ENCODE measurements at regions not wholly inside any gene's neighbourhood (a gene's known extent, or its start where the extent isn't known, plus 50 kb on each side); places are given as distances from the start of the nearest gene placed in this dataset.

DNA sequence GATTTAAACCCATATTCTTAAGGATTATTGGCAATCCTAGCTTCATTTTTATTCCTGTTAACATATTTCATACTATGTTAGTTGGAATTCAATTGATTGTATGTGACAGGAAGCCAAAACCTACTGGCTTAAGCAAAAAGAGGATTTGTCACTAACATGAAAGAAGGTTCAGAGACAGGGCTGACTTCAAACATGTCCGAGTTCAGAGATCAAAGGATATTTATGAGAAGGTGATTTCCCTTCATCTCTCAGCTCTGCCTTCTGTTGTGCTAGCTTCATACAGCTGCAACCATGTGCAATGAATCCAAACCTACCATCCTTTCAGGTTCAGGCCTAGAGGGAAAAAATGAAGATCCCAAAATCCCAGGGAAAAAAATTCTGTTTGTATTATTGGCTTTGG lies 349.7 kb downstream of the ATP23 start:
- TF ChIP-seq, protein P1, sequence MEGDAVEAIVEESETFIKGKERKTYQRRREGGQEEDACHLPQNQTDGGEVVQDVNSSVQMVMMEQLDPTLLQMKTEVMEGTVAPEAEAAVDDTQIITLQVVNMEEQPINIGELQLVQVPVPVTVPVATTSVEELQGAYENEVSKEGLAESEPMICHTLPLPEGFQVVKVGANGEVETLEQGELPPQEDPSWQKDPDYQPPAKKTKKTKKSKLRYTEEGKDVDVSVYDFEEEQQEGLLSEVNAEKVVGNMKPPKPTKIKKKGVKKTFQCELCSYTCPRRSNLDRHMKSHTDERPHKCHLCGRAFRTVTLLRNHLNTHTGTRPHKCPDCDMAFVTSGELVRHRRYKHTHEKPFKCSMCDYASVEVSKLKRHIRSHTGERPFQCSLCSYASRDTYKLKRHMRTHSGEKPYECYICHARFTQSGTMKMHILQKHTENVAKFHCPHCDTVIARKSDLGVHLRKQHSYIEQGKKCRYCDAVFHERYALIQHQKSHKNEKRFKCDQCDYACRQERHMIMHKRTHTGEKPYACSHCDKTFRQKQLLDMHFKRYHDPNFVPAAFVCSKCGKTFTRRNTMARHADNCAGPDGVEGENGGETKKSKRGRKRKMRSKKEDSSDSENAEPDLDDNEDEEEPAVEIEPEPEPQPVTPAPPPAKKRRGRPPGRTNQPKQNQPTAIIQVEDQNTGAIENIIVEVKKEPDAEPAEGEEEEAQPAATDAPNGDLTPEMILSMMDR (IDR thresholded peaks at IDR 0.05; ENCODE audit: low read depth, low read length), result no peak
- no peak overlapping the region for H3K4me3 ChIP-seq (ENCODE audit: low read depth, low read length)

DNA sequence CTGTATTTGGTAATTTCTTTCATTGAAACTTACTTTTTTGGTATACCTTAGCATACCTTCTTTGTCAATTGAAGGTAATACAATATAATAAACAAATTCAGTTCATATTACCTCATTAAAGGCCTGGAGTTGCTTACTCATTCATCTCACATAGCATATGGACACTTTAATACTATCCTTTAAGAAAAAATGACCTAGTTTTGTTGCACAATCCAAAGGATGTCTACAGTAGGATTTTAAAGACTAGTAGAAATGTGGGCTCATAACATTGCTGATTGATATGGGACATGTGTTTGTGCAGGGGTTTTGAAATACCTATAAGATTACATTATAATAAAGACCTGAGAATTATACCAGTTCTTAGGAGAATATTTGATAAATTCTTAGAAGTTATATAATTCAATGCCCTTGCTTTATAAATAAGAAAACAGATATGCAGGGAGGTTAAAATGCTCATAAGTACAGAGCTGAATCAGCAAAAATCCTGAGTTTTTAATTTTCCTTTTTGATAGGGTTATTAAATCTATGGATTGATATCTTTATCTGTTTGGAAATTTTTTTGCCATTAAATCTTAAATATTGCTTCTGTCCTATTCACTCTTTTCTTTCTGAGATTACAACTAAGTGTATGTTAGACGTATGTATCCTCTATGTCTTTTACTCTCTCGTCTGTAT lies 352.1 kb downstream of the ATP23 start:
- H3K4me3 ChIP-seq (ENCODE audit: low read depth, low read length), result no peak overlapping the region
- TF ChIP-seq, protein P1 (IDR thresholded peaks at IDR 0.05; ENCODE audit: low read depth, low read length), result no peak

DNA sequence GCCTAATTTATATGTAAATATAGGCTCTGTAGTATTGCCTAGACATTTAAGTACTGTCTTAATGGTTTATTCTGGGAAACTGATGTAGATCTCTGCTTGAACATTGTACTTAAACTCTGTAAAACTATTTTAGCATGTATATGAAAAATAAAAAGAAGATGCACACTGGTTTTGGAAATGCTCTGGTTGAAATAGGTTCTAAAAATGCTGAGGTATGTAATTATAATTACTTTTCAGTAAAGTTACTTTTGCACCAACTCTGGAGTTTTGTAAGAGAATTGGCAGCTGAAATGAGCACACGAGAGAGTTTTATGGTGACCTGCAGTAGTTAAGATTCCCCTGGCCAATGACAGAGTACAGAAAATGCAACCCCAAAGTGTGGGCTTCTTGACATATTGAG lies 353.9 kb downstream of the ATP23 start:
- TF ChIP-seq, protein P1 (IDR thresholded peaks at IDR 0.05; ENCODE audit: low read depth, low read length), result no peak

DNA sequence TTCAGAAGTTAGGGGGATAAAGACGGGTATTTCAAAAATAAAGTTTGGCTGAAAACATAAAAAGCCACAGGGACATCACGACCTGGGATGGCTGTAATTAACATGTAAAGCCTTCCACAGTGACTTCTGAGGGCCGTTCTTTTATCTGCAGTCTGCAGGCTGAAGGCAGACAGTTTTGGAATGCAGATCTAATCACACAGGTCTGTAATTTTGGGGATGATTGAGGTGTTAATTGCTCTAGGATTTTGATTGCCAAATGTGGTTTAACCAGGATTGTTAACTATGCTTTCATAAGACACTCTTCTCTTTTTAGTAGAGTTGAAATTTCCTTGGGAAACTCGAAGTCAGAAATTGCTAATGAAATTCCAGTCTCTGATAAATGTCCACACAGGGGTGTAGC lies 355.5 kb downstream of the ATP23 start:
- no peak overlapping the region for H3K4me3 ChIP-seq (ENCODE audit: low read depth, low read length)
- TF ChIP-seq, protein P1 (IDR thresholded peaks at IDR 0.05; ENCODE audit: low read depth, low read length), result no peak

More for the DNA sequence above, 353.9 kb downstream of the ATP23 start:
- H3K4me3 ChIP-seq (ENCODE audit: low read depth, low read length), result no peak overlapping the region

DNA sequence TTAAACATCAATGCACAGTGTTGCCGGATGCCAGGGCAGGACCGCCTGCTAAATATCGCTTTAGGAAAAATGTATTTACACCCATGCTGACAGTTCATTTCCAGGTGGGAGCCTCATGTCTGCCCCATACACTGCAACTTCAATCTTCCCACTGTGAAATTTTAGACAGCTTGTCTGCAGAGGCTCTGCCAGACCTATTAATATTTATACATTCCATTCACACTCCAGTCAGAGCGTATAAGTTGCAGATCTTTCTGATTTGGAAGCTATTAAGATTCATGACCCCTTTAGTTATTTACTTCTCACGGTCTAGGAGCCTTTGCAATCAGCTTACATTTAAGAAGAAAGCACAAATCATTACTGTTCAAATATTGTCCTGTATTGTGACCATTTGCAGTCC lies 357.4 kb downstream of the ATP23 start:
- TF ChIP-seq, protein P1 (IDR thresholded peaks at IDR 0.05; ENCODE audit: low read depth, low read length), result no peak
- H3K4me3 ChIP-seq (ENCODE audit: low read depth, low read length), result no peak overlapping the region

DNA sequence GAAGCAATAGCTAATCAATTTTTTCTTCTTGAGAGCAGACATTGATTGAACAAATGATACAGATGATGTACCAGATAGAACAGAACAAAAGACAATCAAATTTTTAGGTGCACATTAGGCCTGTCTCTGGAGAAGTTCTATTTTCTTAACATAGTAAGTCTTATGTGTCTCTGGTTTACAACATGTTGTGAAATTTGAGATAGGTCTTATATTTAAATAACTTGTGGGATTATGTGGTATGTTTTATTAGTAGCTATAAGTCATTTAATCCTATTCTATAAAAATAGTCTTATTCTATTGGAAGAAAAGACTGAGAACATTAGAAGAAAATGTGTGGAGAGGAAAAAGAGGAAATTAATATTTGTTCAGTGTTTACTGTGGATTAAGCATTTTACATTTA lies 358.0 kb downstream of the ATP23 start:
- TF ChIP-seq, protein P1 (IDR thresholded peaks at IDR 0.05; ENCODE audit: low read depth, low read length), result no peak

DNA sequence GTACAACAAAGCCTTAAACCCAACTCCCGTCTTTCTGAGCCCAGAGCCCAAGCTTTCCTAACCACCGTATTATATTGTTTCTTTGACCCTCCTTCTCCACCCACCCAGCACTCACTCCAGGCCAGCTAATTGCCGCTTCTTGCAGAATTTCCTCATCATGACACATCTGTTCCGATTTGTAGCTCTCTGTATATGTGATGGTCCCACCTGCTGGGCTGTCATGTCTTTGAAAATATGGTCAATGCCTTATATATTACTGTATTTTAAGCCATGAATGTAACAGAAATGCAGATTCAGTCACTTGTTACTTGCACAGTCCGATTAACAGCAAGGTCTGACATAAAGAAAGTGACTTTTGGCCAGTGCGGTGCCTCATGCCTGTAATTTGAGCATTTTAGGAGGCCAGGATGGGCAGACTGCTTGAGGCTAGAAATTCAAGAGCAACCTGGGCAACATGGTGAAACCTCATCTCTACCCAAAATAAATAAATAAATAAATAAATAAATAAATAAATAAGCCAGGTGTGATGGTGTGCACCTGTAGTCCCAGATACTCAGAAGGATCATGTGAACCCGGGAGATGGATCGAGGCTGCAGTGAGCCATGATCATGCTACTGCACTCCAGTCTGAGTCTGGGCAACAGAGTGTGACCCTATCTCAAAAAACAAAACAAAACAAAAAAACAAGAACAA lies 359.8 kb downstream of the ATP23 start:
- H3K4me3 ChIP-seq (ENCODE audit: low read depth, low read length), result no peak overlapping the region
- TF ChIP-seq, protein P1 (IDR thresholded peaks at IDR 0.05; ENCODE audit: low read depth, low read length), result no peak

More for the DNA sequence above, 358.0 kb downstream of the ATP23 start:
- no peak overlapping the region for H3K4me3 ChIP-seq (ENCODE audit: low read depth, low read length)

All from WI38 (cell line).